HG03025 (cell line): ENCODE measurements at regions not wholly inside any gene's neighbourhood (a gene's known extent, or its start where the extent isn't known, plus 50 kb on each side); places are given as distances from the start of the nearest gene placed in this dataset.
A peak's percentile ranks its signal among the peaks of the same experiment; 100 is the strongest.
"Not testable (repeated sequence)": the region's sequence is repeated elsewhere in the genome, so short reads cannot be mapped to it uniquely, and the experiment has no call there.

Experiments used
- ATAC-seq: cut with Tn5 transposase; IDR thresholded peaks from one replicate; pipeline ENCODE4 v1.9.1; 2021; ENCODE audit warnings: mild to moderate bottlenecking, moderate library complexity; ENCODE audit not compliant: unreplicated experiment, low FRiP score

DNA sequence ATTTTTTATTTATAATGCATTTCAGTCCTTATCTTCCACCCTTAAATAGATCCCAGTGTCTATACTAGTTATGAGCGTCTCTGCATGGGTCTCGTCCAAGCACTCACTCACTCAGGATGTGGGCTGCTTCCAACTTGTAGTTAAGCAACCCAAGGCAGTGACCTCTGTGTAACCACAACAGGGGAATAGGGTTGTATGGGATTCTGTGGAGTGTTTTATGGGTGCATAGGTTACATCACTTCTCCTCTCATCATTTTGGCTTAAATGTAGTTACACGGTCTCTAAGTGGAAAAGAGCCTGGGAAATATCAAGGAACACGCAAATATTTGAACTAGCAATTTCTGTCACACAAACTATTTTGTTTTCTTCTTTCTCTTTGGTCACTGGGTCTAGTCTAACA is 931.0 kb downstream of the STIM2 start:
- no peak for ATAC-seq

DNA sequence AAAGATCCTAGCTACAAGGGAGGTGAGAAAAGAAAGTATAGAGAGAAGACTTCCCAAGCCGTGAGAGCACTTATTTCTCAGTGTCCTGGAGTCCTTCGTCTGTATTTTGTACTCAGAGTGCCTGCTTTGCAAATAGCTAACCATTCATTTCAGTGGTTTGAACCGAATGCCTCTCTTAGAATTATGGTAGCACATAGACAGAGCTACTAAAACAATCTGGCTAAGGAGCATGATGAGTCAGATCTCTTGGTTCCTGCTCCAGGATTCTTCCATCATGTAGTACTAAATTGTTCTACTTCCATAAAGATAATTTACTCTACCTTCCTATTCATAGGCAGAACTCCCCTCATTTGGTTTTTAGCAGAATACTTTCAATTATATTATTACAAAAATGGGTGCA is 946.6 kb downstream of the STIM2 start:
- ATAC-seq: no peak

DNA sequence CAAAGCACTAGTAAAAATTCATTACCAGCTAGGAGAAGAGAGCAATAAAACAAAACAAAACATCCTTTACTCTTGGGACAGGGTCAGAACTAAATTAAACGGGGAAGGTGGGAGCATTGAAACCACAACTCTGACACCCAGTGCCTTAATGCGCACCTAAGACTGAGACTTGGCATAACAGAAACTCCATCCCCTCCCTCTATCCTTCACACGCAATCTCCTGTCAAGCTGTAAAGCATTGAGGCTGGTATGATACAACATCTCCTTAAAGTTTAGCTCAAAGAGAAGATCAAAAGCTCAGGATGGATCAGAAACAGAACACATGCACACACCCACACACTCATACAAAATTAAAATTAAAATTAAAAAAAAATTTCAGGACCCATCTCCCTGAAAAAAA is 951.3 kb downstream of the STIM2 start:
- ATAC-seq: no peak

GRCh38 chr4:27813226-27813625 is 952.6 kb downstream of the STIM2 start:
- ATAC-seq: not testable (repeated sequence)

- ATAC-seq: peak; percentile 71
These were observed 953.2 kb downstream of the STIM2 start for GRCh38 chr4:27813699-27814425.

- ATAC-seq: no peak
These were observed 958.6 kb downstream of the STIM2 start for GRCh38 chr4:27819246-27819645.

DNA sequence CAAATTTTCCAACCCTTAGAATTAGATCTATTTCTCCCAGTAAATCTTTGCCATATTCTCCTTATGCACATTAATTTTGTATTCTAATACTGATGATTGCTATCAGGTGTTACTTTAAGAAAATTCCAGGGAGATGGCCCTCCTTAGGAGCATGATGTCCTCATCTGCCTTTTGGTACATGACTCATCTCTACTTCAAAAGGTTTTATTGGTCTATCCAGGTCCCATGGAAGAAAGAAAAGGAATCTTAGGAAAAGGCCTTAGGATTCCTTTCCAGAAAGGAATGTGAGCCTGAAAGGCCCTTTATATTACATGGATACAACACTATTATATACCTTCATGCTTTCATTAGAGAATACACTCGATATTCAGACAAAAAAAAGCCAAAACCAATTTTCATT is 968.2 kb downstream of the STIM2 start:
- ATAC-seq: no peak

- no peak for ATAC-seq
These were observed 969.6 kb downstream of the STIM2 start for GRCh38 chr4:27830251-27830650.

DNA sequence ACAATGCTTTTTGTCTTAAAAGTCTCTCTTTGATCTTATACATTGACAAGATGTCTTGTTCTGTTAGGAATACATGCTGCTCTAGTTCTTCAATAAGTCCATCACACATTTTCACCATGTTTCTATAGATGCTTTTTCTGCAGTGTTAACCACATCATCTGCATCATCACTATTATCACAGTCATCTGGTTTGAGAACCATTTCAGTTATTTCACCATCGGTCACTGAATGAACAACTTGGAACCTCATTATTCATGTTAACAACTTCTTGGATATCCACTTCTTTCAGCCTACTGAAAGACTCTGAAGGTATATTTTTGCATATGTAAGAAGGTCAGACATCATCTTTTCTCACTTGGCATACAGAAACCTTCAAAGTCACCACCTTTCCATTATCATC is 975.2 kb downstream of the STIM2 start:
- ATAC-seq: no peak

GRCh38 chr4:27836523-27836922 is 975.9 kb downstream of the STIM2 start:
- ATAC-seq: no peak

GRCh38 chr4:27843776-27844175 is 983.1 kb downstream of the STIM2 start:
- ATAC-seq: no peak

DNA sequence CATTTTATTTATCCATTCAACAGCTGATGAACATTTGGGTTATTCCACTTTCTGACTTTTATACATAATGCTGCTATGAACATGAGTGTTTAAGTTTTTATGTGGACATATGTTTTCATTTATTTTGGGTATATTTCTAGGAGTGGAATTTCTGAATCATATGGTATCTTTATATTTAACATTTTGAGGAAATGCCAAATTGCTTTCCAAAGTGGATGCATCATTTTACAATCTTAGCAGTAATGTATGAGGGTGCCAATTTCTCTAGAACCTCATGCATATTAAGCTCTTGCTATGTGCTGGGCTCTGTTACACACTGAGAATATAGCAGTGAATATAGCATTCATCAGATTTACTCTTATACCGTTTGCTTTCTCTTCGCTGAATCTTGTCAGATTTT is 983.7 kb downstream of the STIM2 start:
- no peak for ATAC-seq

DNA sequence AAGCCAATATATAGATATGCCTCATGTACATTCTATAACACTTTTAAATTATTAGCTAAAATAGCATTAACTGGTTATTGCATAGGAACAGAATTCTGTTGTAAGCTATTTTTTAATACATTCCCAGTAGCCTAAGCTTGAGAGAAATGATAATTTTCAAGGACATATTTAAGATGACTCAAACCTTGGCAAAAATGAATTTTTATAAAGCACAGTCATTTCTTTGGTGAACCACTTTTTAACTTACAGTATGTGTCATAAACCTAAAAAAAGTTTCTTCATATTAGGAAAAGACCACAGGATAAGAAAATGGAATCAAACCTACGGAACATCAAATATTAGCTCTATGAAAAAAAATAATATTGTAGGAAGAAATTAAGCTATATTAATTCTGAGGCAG is 986.3 kb downstream of the STIM2 start:
- no peak for ATAC-seq

DNA sequence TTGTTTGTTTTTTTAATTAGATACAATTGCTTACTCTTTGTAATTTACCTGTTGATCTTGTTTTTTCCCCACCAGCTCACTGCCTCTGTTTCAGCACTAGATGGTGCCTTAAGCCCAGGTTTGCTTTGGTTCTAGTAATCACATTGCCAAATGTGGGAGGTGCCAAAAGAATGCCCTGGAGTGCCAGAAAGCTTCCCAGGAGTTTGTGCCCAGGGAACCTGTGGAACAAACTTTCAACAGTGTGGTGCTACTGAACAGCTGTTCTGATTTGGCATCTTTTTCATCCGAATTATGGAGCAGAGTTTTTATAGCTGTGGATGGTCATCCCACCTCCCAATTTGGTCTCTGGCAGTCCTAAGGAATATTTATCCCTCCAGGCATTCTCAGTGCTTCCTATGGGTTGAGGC is 1000.7 kb downstream of the STIM2 start:
- no peak for ATAC-seq

DNA sequence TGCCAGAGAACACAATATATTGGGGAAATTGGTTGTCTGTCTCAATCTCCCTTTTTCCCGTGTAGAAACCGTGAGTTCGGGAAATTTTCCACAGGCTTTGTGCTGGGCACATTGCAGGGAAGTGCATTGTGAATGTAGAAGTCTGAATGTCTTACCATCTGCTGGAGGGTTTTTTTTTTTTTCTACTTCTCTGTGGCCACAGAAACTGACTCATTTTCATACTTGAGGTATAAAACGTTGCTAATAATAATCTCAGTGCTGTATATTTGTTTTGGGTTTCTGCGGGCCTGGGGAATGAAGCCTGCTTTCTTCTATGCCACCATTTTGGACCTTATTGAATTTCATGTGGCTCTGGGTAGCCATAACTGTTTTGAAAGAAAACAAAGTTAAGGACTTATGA is 1001.2 kb downstream of the STIM2 start:
- peak; percentile 70 for ATAC-seq

GRCh38 chr4:27873596-27873995 is 1013.0 kb downstream of the STIM2 start:
- no peak for ATAC-seq

DNA sequence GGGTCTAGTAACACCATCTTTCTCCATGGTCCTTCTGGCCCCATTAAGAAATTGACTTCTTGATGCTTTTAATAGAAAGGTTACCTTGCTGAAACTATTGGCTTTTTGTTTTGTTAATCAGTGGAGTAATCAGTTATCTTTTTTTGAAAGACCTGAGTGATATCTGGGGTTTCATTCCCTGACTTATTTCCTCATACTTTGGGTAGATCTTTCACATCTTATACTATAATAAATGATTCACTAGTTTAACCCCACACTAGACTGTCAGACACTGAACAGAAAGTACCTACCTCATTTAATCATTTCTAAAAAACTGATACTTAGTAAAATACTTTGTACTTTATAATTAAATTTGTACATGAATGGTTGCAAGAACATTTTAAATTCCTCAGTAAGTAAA is 1021.1 kb downstream of the STIM2 start:
- ATAC-seq: no peak

- no peak for ATAC-seq
These were observed 1025.5 kb downstream of the STIM2 start for GRCh38 chr4:27886120-27886519.

GRCh38 chr4:27887646-27888045 is 1027.0 kb downstream of the STIM2 start:
- ATAC-seq: no peak

DNA sequence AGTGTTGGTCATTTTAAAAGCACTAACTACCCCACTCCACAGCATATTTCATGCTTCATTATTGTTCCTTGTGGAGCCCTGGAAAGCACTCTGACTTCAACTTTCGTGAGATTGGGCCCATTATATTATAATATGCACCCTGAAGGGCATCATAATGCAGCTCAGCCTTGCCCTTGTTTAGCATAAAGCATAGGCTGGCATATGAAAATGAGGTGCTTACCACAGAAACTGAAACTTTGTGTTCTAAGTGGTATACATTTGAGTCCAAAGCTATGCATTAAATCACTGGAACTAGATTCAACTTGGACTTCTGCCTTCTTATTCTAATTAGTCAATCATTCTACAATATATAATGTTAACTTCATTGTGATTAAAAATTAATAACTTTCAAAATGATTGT is 1027.9 kb downstream of the STIM2 start:
- no peak for ATAC-seq

DNA sequence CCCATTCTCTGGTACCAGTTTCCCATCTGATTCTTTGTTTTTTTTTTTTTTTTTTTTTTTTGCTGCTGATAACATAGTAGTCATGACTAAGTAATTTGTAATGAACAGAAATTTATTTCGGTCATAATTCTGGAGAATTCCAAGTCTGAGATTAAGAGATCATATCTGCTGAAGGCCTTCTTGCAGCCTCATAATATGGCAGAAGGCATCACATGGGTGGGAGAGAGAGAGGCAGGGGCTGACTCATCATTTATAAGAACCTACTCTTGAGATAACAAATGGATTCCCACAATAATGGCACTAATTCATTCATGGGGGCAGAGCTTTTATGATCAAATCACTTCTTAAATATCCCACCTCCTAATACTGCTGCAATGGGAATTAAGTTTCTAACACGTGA is 1034.3 kb downstream of the STIM2 start:
- no peak for ATAC-seq

DNA sequence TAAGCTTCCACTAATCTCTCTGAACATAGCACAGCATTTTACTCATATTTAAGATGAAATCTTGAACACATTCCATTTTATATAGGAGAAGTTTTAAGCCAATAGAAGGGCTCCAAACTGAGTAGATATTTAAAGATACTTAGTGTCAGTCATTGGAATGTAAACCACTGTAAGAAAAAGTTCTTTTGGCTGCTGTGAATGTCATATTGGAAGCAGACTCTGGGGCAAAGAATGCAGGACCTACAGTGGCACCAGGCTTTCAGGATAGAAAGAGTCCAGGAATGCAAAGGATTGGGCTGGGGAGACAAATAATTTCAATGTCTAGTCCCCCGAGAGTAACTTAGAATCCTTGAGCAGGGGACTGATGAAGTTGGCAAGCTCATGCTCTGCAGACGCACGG is 1047.7 kb downstream of the STIM2 start:
- ATAC-seq: no peak

DNA sequence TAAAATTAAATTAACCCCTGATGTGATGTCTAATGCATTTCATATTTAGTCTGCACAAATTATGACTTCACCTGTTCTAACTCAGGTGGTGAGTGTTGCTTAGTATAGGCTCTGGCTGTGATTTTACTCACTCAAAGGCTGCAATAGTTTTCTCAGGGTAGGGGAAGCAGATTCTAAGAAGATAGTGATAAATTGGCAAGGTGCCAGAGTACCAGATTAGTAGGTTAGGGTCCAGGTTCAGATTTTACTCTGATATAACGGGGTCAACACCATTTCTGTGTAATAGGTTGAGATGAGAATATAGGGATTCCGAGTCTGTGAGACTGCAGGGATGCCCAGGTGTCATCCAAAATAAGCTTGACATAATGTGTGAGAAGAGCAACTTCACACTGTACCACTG is 1049.6 kb downstream of the STIM2 start:
- ATAC-seq: no peak
